ENCODE measurements at regions not wholly inside any gene's neighbourhood (a gene's known extent, or its start where the extent isn't known, plus 50 kb on each side); places are given as distances from the start of the nearest gene placed in this dataset.

DNA sequence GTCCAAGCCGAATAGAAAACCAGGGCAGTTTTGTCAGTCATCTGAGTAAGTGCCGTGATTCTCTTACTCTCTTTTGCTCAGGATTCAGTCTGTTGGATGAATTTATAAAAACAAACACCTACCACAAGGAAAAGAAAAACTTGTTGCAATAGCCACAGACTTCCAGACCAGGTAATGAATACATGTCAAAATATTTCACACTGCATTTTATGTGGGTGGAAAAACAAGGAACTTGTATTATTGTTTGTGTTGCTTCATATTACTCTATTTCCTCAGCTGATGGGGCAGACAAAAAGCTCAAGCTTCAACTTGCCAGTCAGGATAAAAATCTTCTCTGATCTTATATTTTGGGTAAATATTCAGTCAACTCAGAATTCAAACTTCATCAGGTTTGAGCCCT, 1125.7 kb downstream of the NLGN4Y start:
- no peak for DNase-seq (ENCODE audit: low read depth)

DNA sequence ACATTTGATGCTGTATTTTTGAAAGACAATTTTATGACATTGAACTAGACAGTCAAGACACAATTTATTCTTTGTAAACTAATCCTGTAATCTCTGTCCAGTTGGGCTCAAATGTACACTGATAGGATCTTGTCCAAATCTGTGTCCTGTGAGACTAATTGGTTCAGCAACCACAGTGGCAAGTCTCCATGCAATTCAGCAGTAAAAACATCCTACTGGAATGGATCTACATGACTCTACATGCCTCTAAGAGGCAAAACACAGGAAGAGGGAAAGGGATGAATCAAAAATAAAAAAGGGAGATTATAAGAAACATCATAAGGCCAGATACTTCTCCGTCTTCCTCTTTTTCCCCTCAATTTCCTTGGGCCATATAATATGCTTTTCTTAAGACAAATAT, 1164.2 kb downstream of the NLGN4Y start:
- no peak for DNase-seq (ENCODE audit: low read depth)

DNA sequence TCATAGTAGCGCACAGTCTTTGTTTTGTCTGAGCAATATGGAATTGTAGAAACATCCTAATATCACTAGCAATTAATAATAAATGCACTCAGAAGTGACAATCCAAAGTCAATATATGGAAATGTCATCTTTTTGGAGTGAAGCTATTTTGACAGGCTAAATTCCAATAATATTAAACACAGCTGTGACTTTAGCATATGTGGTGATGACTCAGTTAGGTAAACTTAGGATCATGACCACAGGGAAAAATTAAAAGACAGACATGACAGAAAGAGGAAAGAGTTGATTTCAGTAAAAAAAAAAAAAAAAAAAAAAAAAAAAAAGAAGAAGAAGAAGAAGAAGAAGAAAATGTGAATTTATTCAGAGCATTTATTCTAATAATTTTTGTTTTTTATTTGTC, 1165.7 kb downstream of the NLGN4Y start:
- no peak for DNase-seq (ENCODE audit: low read depth)

DNA sequence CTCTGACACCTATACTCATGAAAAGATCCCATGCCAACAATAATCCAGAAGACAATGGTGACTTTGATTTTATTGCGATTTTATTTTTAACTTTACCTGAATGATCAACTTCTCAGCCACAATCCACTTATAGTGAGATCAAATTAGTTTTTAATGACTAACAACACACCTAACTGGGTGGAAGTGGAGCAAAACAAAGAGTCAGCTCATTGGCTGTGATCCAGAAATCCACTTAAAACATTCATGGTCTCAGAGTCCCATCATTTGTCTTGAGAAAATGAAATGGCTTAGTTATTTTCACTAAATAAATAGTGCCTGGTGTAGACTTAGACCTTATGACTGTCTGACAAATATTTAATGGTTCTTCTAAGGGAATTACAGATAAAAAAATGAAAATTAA, 1177.8 kb downstream of the NLGN4Y start:
- no peak for DNase-seq (ENCODE audit: low read depth)

DNA sequence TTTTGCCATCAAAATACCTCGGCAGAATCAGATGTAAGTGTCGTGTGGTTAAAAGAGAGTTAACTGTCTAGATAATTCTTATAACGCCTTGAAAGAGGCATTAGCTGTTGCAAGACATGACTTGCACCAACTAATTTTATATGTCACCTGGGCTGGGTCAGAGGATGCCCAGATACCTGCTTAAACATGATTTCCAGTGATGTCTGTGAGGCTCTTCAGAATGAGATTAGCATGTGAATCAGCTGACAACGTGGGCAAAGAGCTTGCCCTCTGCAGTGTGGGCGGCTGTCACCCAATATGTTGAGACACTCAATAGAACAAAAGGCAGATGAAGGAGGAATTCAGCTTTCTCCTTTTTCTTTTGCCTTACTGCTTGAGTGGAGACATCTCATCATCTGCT, 1180.6 kb downstream of the NLGN4Y start:
- DNase-seq (ENCODE audit: low read depth) = no peak

DNA sequence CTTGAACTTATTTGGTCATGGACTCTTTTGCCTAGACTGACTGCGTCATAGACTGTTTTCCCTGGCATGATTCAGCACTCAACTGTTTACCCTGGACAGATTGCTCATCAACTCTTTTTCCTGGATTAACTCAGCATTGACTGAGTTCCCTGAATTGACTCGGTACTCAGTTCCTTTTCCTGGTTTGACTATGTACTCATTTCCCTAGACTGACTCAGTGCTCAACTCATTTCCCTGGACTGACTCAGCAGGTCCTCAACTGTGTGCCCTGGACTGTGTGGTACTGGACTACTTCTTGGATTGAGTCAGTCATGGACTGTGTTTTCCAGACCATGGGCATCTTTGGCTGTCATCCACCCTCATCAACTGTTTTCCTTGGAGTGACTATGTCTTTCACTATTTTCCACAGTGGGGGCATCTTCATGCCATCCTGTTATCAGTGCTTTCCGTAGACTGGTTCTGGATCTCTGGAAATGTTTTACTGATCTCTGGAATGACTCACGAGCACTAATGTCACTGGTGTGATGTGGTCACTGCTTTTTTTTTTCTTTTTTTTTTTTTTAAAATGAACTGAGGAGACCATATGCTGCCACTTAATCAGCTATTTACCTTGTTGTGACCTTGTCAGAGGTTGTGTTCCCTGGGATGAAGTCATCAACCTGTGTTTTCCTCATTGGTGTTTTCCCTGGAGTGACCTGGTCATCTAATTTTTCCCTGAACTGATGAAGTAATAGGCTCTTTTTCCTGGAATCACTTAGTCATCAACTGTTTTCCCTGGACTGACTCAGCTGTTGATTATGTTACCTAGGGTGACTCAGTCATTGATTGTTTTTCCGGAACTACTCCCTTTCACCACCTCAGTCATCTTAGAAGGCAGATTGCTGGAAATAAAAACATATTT, 1225.5 kb downstream of the NLGN4Y start:
- no peak for DNase-seq (ENCODE audit: low read depth)

DNA sequence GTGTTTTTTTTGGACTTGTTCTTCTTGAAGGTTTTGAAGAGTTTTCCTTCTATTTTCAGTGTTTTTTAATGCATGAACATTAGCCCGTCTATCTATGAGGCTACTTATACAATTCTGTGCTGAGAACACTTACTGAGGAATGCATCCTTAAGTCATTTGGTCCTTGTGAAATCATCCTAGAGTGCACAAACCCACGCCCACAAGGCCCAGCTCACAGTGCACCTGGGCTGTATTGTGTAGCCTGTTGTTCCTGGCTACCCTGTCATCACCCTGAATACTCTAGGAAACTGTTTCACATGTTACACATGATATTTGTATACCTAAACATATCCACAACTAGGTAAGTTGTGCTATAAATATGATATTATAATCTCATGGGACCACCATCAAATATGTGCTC, 1226.7 kb downstream of the NLGN4Y start:
- no peak for DNase-seq (ENCODE audit: low read depth)

DNA sequence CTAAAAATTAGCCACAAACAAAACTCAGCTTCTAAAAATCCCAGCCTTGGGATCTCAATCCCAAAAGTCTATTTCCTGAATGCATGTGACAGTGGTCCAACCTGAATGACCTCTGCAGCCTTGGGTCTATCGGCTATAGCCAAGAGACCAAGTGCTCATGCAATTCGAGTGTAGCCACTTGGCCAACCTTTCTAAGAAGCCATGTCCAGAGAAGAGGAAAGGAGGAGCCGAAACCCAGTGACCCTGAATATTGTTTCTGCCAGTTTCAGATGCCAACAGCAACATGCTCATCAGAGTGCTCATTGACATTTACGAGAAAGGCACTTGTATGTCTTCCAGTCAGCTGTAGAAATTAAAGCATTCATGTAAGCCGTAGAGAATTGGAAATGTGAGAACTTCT, 1231.9 kb downstream of the NLGN4Y start:
- no peak for DNase-seq (ENCODE audit: low read depth)

DNA sequence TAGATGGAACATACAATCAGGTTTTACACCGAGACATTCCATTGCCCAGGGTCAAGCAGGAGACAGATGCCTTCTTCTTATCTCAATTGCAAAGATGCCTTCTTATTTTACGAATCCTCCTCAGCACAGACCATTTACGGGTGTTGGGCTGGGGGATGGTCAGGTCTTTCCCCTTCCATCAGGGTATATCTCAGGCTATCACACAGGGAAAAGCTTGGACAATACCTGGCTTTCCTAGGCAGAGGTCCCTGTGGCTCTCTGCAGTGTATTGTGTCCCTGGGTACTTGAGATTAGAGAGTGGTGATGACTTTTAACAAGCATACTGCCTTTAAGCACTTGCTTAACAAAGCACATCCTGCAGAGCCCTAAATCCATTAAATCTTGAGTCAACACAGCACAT, 1249.2 kb downstream of the NLGN4Y start:
- no peak for DNase-seq (ENCODE audit: low read depth)

DNA sequence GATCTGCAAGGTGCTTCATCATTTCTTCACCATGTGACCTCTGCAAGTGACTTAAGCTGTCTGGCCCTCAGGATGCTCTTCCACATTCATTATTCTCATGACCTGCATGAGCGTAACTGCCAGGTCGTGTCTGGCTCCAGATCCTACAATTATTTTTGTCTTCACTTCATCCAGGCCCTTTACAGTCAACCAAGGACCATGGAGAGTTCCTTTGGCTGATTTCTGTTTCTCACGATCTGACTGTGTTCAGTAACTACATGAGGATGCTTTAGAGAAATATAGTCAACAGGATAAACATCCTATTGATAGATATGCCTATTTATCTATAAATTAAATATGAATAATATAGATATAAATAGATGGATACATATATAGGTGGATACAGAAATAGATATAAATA, 1251.6 kb downstream of the NLGN4Y start:
- DNase-seq (ENCODE audit: low read depth) = no peak

DNA sequence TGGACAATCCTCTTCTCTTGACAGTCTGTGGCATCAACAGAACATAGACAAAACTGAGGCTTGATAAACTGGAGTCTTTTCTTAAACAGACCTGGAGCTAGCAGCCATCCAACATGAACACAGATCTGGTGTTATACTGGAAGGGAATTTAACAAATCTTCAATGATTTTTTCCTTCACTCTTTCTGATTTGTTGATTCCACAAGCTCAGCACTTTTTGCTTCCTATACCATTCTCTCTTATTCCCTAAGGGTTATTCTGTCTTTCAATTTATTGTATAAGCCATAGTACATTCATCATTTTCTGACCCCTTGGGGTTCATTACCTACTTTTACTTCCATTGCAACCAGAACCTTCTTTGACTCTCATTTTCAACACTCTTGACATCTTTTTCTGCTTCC, 1255.6 kb downstream of the NLGN4Y start:
- no peak for DNase-seq (ENCODE audit: low read depth)

DNA sequence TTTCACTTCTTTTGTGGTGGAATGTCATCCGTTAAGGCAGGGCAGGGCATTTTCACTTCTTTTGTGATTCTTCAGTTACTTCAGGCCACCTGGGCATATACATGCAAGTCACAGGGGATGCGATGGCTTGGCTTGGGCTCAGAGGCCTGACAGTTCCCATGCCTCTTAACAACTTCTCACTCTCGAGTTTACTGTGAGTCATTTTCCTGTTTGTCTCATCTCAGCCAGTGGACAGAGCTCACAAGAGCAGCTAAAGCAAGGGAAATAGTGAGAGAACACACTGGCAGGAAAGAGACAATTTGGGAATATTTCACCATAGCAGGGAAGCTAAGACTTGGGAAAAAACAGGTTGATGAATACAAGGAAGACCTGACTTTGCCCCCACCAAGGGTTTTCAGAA, 1275.7 kb downstream of the NLGN4Y start:
- DNase-seq (ENCODE audit: low read depth) = no peak

DNA sequence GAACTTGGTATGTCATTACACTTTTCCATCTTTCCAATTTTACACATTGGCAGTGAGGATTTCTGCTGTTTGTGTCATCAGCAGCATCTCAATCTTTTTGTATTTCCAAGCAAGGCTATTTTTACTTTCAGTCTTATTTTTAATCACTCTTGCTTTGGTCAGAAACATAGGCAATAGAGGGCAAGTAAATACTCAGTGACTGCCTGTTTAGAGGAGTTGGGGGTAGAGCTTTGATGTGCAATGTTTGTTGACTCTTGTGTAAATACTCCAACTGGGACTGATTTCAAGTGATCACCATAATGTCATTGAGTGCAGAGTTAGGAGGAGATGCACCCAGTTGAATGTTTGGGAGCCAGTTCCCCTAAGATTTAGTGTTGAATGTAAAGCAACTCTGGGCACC, 1281.7 kb downstream of the NLGN4Y start:
- no peak for DNase-seq (ENCODE audit: low read depth)

DNA sequence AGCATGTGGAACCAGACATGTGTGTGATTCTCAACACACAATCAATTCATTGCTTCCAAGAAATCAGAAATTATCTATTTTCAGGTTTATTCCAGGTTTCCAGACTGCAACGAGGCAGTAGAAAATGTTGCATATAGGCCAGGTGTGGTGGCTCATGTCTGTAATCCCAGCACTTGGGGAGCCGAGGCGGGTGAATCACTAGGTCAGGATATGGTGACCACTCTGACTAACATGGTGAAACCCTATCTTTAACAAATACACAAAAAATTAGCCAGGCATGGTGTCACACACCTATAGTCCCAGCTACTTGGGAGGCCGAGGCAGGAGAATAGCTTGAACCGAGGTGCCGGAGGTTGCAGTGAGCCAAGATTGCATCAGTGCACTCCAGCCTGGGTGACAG, 1289.9 kb downstream of the NLGN4Y start:
- no peak for DNase-seq (ENCODE audit: low read depth)
